Stimulated activated CD4-positive, alpha-beta T cell treated with anti-CD3 and anti-CD28 coated beads, Interleukin-4, amount 100 ng/mL, for 24 hours (primary cell): ENCODE measurements at regions not wholly inside any gene's neighbourhood (a gene's known extent, or its start where the extent isn't known, plus 50 kb on each side); places are given as distances from the start of the nearest gene placed in this dataset.

Source experiments
- DNase-seq: peaks from one replicate; pipeline ENCODE4 v3.0.0-alpha.2; 2020

DNA sequence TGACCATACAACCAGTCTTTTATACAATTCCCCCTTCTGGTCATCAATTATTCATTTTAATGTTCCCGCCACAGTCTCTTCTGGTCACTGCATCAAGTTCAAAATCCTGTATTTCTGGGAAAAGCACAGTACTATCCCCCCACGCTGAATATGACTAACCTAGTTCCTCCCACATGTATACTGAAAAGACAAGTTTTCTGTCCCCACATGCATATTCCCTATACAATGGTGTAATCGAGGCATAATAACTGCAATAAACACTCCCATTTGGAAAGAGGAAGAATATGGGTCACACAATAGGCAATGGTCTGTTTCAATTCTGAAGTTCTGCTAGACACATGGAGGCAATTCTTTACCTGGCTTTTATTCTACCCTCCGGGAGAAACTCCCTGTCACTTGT is 344.9 kb downstream of the EFNA5 start:
- DNase-seq, result no peak

GRCh38 chr5:107324809-107325208 is 345.9 kb downstream of the EFNA5 start:
- no peak for DNase-seq

DNA sequence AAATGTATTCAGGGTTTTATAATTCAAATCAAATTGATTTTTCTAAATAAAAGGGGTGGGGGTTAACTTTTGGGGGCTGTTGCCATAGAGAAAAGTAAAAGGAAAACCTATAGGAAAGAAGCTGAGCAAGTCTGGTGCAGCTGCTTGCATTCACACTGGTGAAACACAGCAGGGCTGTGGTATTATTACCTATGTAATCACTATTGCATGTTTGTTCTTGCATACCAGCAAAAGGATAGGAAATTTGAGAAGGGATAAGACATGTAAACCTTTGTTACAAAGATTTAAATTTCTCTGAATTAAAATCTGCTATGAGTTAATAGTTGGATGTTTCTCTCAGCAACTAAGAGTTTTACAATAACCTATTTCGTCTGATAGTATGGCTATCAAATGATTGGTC is 346.7 kb downstream of the EFNA5 start:
- DNase-seq, result no peak

- DNase-seq, result no peak
Observed at GRCh38 chr5:107323536-107323935, 347.2 kb downstream of the EFNA5 start.

GRCh38 chr5:107322936-107323335 is 347.8 kb downstream of the EFNA5 start:
- no peak for DNase-seq

DNA sequence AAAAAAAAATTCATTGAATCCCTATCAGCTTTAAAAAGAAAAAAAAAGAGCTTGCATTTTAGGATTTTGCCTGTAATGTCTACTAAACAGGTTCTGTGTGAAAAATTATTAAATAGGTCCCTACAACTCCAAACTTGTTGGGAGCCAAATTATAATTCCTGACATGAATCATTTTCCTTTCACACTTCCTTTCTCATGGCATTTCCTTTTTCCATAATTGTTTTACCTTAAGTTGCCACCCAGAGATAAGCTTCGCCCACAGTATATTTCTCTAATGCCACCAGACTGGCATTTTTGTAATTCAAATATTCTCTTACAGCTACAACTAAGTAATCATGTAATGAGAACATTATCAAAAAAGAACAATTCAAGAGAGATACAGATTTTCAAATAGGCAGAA is 348.8 kb downstream of the EFNA5 start:
- no peak for DNase-seq

GRCh38 chr5:107320846-107321245 is 349.9 kb downstream of the EFNA5 start:
- no peak for DNase-seq

DNA sequence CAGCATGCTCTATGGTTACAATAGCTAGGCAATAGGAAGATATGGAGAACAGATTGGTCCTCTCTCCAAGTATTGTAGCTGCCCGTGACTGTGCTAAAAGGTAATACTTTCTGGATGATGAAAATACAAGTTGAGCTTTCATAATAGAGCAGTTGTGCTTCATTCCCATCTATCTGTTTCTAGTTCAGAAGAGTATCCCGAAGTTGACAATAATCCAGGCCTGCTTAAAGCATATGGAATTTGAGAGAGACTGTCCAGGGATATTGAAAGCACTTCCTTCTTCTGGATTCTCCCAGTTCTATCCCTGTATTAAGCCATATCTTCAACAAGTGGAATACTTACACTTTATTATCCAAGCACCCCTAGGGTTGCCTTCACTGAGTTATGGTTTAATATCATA is 350.4 kb downstream of the EFNA5 start:
- DNase-seq, result no peak

- no peak for DNase-seq
Observed at GRCh38 chr5:107319901-107320300, 350.8 kb downstream of the EFNA5 start.

GRCh38 chr5:107314330-107314729 is 356.4 kb downstream of the EFNA5 start:
- no peak for DNase-seq

DNA sequence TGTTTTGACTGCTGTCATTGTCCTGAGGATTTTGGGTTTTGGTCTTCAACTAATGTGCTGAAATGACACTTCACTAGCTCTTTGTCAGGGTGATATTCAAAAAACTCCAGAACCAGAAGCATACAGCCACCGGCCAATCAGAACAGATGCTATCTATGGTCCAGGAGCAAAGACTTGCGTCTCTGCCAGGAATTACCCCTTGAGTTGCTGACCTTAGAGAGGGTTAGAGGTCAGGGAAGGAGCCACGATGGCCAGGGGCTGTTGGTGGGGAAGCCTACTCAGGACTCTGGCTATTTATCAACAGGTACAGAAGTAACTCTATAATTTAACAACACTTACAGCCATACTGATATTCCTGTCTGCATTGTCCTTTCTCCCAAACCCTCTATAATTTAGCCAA is 356.8 kb downstream of the EFNA5 start:
- DNase-seq, result no peak

- DNase-seq, result no peak
Observed at GRCh38 chr5:107313098-107313497, 357.6 kb downstream of the EFNA5 start.

- DNase-seq, result no peak
Observed at GRCh38 chr5:107310181-107310580, 360.6 kb downstream of the EFNA5 start.

DNA sequence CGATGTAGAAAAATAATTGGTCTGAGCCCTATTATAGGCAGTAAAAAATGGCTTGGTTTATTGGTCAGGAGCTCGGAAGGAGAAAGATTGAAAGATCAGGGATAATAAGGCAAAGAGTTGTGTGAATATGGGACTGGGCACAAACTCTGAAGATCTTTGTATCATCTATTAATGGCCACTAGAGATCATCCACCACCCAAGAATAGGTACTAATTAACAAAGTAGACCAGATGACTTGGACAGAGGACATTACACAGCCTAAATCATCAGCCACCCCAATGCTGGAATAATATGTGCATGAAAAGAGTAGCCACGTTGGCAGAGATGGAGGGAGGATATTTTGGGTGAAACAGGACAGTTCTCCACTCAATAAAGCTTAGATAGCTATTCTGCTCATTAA is 364.1 kb downstream of the EFNA5 start:
- DNase-seq, result no peak

DNA sequence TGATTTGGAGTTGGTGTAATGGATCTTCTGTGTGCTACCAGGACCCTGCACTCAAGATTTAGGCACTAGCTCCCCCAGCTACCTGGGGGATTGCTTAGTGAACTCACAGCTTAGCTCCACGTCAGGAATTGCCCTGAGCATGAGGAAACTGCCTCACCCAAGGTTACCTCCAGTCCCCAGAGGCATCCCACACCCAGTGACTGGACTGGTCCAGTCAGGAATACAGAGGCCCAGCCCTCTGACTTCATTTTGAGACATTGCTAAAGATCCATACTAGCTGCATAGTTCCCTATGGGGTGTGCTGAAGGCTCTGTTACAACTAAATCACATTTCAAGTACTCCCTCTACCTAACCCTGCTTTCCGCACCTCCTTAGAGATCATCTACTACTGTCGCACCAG is 364.7 kb downstream of the EFNA5 start:
- no peak for DNase-seq

DNA sequence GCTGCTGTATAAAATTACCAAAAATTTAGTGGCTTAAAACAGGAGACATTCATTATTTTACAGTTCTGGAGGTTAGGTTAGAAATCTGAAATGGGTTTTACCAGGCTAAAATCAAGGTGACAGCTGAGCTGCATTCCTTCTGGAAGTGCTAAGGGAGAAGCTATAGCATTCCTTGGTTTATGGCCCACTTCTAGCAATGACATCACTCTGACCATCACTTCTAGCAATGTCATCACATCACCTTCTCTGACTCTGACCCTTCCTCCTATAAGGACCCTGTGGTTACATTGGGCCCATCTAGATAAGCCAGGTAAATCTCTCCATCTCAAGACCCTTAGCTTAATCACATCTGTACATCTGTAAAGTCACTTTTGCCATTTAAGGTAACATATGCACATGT is 366.1 kb downstream of the EFNA5 start:
- no peak for DNase-seq

GRCh38 chr5:107303171-107303968 is 367.4 kb downstream of the EFNA5 start:
- DNase-seq, result no peak

DNA sequence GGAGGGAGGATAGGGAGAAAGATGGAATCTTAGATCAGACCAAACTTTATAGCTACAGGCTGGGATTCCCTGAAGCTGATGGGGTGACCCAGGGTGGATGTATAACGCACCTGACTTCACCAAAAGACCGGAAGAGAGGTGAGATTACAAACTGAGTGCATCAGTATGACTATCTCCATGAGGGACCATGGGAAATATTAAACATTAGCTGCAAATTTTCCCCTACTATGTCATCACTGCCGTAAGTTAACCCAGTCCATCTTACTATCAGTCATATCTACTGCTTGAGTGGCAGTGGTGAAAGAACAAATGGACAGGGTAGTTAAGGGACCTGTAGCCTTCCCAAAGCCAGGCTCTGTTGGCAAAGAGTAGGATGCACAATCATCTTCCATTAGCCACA is 368.3 kb downstream of the EFNA5 start:
- no peak for DNase-seq

GRCh38 chr5:107301999-107302398 is 368.7 kb downstream of the EFNA5 start:
- no peak for DNase-seq

- DNase-seq, result no peak
Observed at GRCh38 chr5:107300721-107301327, 369.9 kb downstream of the EFNA5 start.

DNA sequence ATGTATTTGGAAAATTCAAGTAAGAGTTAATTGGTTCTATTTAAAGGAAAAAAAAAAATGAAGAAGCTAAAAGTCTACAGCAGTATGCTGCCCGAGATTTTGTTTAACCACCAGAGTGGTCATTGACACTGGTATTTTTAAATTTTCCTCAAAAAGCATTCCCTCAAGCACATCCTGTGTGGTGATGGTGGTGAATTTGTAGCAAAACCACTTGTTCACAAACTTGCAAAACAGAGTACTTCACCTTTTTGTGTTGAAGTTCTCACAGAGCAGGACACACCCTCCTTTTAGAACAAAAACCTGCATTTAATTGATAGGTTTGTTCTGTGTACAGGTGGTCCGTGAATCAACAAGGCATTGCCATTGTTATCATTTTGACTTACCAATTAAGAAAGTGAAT is 374.2 kb downstream of the EFNA5 start:
- no peak for DNase-seq

DNA sequence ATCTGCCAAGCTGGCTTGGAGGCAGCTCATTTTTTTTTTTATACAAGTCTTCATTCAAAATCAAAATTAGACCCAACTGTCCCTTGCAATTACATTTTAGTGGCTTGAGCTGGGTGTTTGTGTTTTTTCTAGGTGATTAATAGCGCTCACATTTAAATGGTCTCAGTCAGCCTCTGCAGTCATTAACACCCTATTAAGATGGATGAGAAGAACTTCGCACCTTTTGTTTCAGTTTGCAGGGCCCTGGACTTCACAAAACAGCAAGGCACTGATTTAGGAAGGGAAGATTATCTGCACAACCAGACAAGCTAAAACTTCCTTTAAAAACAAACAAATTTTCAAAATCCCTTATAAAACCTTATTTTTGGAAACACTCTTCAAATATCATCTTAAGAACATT is 374.8 kb downstream of the EFNA5 start:
- no peak for DNase-seq

GRCh38 chr5:107294669-107295068 is 376.1 kb downstream of the EFNA5 start:
- DNase-seq, result no peak

- no peak for DNase-seq
Observed at GRCh38 chr5:107294211-107294550, 376.6 kb downstream of the EFNA5 start.
